Thoracic aorta (tissue), 2 donors: ENCODE measurements at regions not wholly inside any gene's neighbourhood (a gene's known extent, or its start where the extent isn't known, plus 50 kb on each side); places are given as distances from the start of the nearest gene placed in this dataset.
A peak's percentile ranks its signal among the peaks of the same experiment; 100 is the strongest.
"Not testable (repeated sequence)": the region's sequence is repeated elsewhere in the genome, so short reads cannot be mapped to it uniquely, and the experiment has no call there.

Experiments used
- ATAC-seq: fragments of 150-250 bp; one replicate; pipeline ENCODE4 v1.8.0; 2017; ENCODE audit warnings: low read depth; ENCODE audit not compliant: insufficient number of reproducible peaks, low FRiP score
- DNase-seq: peaks from one replicate; pipeline ENCODE4 v3.0.0-alpha.2; 2020; ENCODE audit warnings: low spot score
- H3K27ac ChIP-seq, 2 donors: fragments of 200-600 bp; sonication (generic); 1 replicate in 1 of 2; 2 replicates in 1 of 2; pipeline ENCODE4 v1.5.1; 2016; ENCODE audit warnings: mild to moderate bottlenecking in 2 of 2, moderate library complexity in 2 of 2
- H3K27me3 ChIP-seq: fragments of 200-600 bp; sonication (generic); replicated peaks from 2 replicates; pipeline ENCODE4 v1.6.0; 2016; ENCODE audit warnings: mild to moderate bottlenecking; ENCODE audit not compliant: insufficient read depth
- H3K36me3 ChIP-seq: fragments of 200-600 bp; sonication (generic); one replicate; pipeline ENCODE4 v1.5.1; 2016
- H3K4me1 ChIP-seq, 2 donors: fragments of 200-600 bp; sonication (generic); 1 replicate in 1 of 2; 2 replicates in 1 of 2; pipeline versions ENCODE4 v1.5.1 to v1.6.0; 2016; ENCODE audit warnings: low read depth in 2 of 2, mild to moderate bottlenecking in 1 of 2; ENCODE audit not compliant: control insufficient read depth in 1 of 2
- H3K4me3 ChIP-seq: fragments of 200-600 bp; sonication (generic); 2 replicates; pipeline ENCODE4 v1.5.1; 2016; ENCODE audit warnings: mild to moderate bottlenecking
- H3K9me3 ChIP-seq: fragments of 200-600 bp; sonication (generic); 2 replicates; pipeline ENCODE4 v1.5.1; 2016
- TF ChIP-seq, protein P1 (sequence below): fragments of 200-600 bp; sonication (generic); IDR thresholded peaks from one replicate; pipeline ENCODE4 v1.5.1; 2019; ENCODE audit warnings: antibody characterized with exemption

DNA sequence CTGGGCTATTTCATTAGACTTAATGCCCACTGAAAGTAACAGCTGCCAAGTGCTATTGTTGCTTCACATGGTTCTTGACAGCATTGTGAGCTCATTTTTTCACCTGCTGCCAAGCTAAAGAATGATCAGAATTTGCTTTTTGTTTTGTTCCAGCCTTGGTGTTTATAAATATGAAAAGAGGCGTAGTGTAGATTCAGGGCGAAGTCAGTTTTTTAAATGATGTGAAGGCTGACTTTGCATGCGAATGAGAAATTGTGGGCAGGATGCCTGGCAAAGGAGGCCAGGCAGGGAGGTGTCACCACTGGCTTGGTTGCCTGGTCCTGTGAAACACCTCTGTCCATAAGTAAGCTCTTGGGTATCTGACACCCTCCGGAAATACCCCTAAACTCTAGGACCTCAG lies 93.3 kb upstream of the NAP1L1 start:
- no peaks in the 10 kb centered on the region for H3K27me3 ChIP-seq
- H3K27ac ChIP-seq, result no peak overlapping the region
- H3K36me3 ChIP-seq, result no peaks in the 10 kb centered on the region
- H3K4me1 ChIP-seq, result no peaks in the 10 kb centered on the region
- no peak overlapping the region for H3K4me3 ChIP-seq
- TF ChIP-seq, protein P1, sequence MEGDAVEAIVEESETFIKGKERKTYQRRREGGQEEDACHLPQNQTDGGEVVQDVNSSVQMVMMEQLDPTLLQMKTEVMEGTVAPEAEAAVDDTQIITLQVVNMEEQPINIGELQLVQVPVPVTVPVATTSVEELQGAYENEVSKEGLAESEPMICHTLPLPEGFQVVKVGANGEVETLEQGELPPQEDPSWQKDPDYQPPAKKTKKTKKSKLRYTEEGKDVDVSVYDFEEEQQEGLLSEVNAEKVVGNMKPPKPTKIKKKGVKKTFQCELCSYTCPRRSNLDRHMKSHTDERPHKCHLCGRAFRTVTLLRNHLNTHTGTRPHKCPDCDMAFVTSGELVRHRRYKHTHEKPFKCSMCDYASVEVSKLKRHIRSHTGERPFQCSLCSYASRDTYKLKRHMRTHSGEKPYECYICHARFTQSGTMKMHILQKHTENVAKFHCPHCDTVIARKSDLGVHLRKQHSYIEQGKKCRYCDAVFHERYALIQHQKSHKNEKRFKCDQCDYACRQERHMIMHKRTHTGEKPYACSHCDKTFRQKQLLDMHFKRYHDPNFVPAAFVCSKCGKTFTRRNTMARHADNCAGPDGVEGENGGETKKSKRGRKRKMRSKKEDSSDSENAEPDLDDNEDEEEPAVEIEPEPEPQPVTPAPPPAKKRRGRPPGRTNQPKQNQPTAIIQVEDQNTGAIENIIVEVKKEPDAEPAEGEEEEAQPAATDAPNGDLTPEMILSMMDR, result no peak
- H3K9me3 ChIP-seq, result no peaks in the 10 kb centered on the region
- ATAC-seq, result no peak
- DNase-seq, result no peak

- DNase-seq (no peak), ATAC-seq (no peak)
- Histone ChIP-seq H3K36me3 (no peaks in the 10 kb centered on the region), H3K27ac (no peak overlapping the region), H3K4me3 (no peak overlapping the region), H3K9me3 (no peaks in the 10 kb centered on the region), H3K27me3 (no peaks in the 10 kb centered on the region), H3K4me1 (no peaks in the 10 kb centered on the region)
- TF ChIP-seq, protein P1, result no peak
Measured at GRCh38 chr12:76176940-76177339, 92.5 kb upstream of the NAP1L1 start.

DNA sequence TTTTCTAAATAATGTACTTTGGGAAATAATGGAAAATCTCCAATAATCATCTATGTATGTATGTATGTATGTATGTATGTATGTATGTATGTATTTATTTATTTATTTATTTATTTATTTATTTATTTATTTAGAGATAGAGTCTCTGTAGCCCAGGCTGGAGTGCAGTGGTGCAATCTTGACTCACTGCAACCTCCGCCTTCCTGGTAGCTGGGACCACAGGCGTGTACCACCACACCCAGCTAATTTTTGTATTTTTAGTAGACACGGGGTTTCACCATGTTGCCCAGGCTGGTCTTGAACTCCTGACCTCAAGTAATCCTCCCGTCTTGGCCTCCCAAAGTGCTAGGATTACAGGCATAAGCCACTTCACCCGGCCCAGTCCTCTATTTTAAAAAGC lies 91.5 kb upstream of the NAP1L1 start:
- H3K4me1 ChIP-seq, H3K36me3 ChIP-seq, ATAC-seq, H3K27ac ChIP-seq, H3K9me3 ChIP-seq, H3K4me3 ChIP-seq, H3K27me3 ChIP-seq, DNase-seq: not testable (repeated sequence)

DNA sequence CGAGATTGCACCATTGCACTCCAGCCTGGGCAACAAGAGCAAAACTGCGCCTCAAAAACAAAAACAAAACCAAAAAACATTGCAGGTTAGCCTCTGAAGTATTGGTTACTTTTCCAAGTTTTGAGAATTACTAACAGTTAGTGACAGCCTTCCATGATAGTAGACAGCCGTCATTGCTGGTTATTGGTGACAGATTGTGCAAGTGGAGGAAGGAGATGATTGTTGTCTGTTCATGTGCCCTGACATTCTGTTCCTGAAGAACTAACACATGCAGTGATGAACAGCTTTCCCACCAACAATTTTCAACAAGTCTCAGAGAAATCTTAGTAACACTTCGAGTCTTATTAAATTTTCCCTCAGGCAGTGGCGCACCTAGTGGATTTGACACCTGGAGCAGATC lies 89.3 kb upstream of the NAP1L1 start:
- Histone ChIP-seq H3K36me3 (no peaks in the 10 kb centered on the region), H3K4me3 (no peak overlapping the region), H3K27ac (no peak overlapping the region), H3K4me1 (no peaks in the 10 kb centered on the region), H3K9me3 (no peaks in the 10 kb centered on the region), H3K27me3 (no peaks in the 10 kb centered on the region)
- TF ChIP-seq, protein P1, result no peak
- no peak for ATAC-seq
- DNase-seq, result no peak

DNA sequence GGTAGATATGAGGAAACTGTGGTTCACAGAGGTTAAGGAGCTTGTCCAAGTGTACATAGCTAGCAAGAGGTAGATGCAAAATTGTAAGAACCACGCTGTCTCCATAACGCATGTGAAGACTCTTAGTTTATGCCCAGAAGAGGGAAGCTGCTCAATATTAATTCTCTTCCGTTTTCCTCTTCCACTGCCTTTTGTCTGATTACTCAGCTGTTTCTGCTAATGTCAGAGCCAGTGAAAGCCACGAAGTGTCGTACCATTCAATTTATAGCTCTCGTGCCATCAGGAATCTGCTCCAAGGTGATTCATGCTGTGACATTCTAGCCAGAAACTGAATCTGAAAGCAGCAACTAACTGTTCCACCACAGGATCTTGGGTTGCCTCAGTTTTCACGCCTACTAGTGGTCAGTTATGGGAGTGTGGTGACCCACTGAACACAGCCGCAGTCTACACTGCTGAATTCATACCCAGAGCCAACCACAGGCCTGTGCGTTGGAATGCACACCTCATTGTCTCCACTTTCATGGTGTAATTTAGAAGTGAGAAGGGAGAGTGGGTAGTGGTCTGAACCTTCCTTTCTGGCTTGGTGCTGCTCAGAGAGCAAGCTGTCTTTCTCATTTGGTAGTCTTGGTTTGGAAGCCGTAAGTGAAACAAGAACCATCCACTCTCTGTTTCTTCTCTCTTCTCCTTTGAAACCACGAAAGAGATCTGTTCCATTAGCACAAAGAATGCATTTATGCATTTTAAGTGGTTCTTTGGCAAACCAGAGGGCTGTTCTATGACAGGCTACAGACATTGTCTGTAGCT lies 74.2 kb upstream of the NAP1L1 start:
- Histone ChIP-seq H3K4me1 (no peaks in the 10 kb centered on the region), H3K27ac (no peak overlapping the region), H3K4me3 (peak overlapping the region; percentile 45), H3K36me3 (no peaks in the 10 kb centered on the region), H3K9me3 (no peaks in the 10 kb centered on the region), H3K27me3 (no peaks in the 10 kb centered on the region)
- no peak for DNase-seq
- peak; percentile 55 for ATAC-seq
- TF ChIP-seq, protein P1, result peak; percentile 52

DNA sequence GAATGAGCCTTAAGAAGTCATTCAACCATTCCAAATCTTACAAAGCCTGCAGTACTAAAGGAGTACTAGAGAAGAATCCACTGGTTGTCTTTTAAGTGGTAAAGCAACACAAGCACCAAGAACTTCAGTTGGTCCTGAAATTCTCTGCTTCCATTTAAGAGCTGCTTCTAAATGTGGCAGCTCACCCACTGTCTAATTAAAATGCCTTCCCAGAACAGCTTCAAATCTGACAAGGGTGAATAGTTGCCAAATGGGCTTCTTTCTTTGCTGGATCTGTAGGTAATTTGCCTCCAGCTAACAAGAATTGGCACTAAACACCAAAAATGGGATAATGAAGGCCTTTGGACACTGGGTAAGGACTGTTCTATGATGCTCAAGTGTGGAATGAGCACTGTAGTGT lies 72.2 kb upstream of the NAP1L1 start:
- H3K4me3 ChIP-seq, result no peak overlapping the region
- DNase-seq, result no peak
- H3K27me3 ChIP-seq, result no peaks in the 10 kb centered on the region
- H3K9me3 ChIP-seq, result no peaks in the 10 kb centered on the region
- H3K4me1 ChIP-seq, result no peaks in the 10 kb centered on the region
- no peak for ATAC-seq
- TF ChIP-seq, protein P1, result no peak
- no peaks in the 10 kb centered on the region for H3K36me3 ChIP-seq
- no peak overlapping the region for H3K27ac ChIP-seq
